KMS-11 (cell line): ENCODE measurements at regions not wholly inside any gene's neighbourhood (a gene's known extent, or its start where the extent isn't known, plus 50 kb on each side); places are given as distances from the start of the nearest gene placed in this dataset.

ENCODE experiments used
- H2AFZ ChIP-seq: fragments of 200-600 bp; sonication (generic); 2 replicates; pipeline ENCODE4 v1.6.1; 2016; ENCODE audit warnings: antibody characterized with exemption, mixed run types, low read depth
- H3K27ac ChIP-seq: fragments of 200-600 bp; sonication (generic); 2 replicates; pipeline ENCODE4 v1.6.1; 2016; ENCODE audit warnings: mild to moderate bottlenecking, mixed run types
- H3K27me3 ChIP-seq: fragments of 200-600 bp; sonication (generic); 2 replicates; pipeline ENCODE4 v1.6.1; 2017; ENCODE audit warnings: mild to moderate bottlenecking, low read depth, mixed run types, moderate library complexity; ENCODE audit not compliant: insufficient read depth
- H3K36me3 ChIP-seq: fragments of 200-600 bp; sonication (generic); 2 replicates; pipeline ENCODE4 v1.6.1; 2017; ENCODE audit warnings: mild to moderate bottlenecking, mixed run types; ENCODE audit not compliant: insufficient read depth
- H3K4me1 ChIP-seq: fragments of 200-600 bp; sonication (generic); 2 replicates; pipeline ENCODE4 v1.6.1; 2016; ENCODE audit warnings: mild to moderate bottlenecking, low read depth, mixed run types; ENCODE audit not compliant: poor library complexity, severe bottlenecking
- H3K4me2 ChIP-seq: fragments of 200-600 bp; sonication (generic); 2 replicates; pipeline ENCODE4 v1.7.0; 2016; ENCODE audit warnings: mild to moderate bottlenecking, mixed run types
- H3K4me3 ChIP-seq: fragments of 200-600 bp; sonication (generic); IDR thresholded peaks from 2 replicates; pipeline ENCODE4 v1.6.1; 2017; ENCODE audit warnings: low read depth, low read length, mixed read lengths; ENCODE audit not compliant: insufficient read depth
- H3K79me2 ChIP-seq: fragments of 200-600 bp; sonication (generic); 2 replicates; pipeline ENCODE4 v1.6.1; 2016; ENCODE audit warnings: low read depth, mixed run types; ENCODE audit not compliant: insufficient read depth
- H3K9ac ChIP-seq: fragments of 200-600 bp; sonication (generic); 2 replicates; pipeline ENCODE4 v1.6.1; 2016; ENCODE audit warnings: mild to moderate bottlenecking, mixed run types
- H4K20me1 ChIP-seq: fragments of 200-600 bp; sonication (generic); 2 replicates; pipeline ENCODE4 v1.6.1; 2016; ENCODE audit warnings: mild to moderate bottlenecking, mixed run types; ENCODE audit not compliant: insufficient read depth
- CTCF ChIP-seq: fragments of 200-600 bp; sonication (generic); conservative IDR thresholded peaks from 2 replicates; pipeline ENCODE4 v1.6.1; 2017; ENCODE audit warnings: low read depth, mild to moderate bottlenecking, antibody characterized with exemption, low read length, moderate library complexity, mixed read lengths

DNA sequence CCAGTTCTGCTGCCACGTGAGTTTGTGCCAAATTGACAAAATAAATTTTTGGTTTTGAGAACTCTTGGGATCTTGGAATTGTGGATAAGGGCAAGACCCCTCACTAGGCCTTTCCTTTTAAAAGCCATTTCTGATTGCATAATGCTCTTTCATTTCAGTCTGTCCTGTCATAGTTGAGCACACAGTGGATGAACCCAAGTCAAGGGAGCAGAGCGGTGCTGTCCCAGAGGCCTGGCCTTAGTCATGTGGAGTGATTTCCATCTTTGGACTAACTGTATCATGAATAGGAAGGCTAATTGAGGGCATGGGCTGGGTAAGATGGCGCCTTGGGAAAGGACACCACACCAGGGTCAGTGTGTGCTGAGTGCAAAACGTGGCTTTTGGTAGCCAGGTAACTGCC is 304.0 kb downstream of the UACA start:
- Histone ChIP-seq H3K4me3 (no peak overlapping the region), H3K36me3 (no peaks in the 10 kb centered on the region), H3K4me2 (no peak overlapping the region), H3K79me2 (no peaks in the 10 kb centered on the region), H2AFZ (peak overlapping the region; percentile 94), H3K27me3 (no peaks in the 10 kb centered on the region), H4K20me1 (no peaks in the 10 kb centered on the region), H3K4me1 (peaks cover 51% of the 10 kb centered on the region), H3K9ac (peak overlapping the region; percentile 58; the same call in 1 of the 2 replicates), H3K27ac (peak overlapping the region; percentile 61; the same call in 1 of the 2 replicates)
- no peak for TF ChIP-seq CTCF

DNA sequence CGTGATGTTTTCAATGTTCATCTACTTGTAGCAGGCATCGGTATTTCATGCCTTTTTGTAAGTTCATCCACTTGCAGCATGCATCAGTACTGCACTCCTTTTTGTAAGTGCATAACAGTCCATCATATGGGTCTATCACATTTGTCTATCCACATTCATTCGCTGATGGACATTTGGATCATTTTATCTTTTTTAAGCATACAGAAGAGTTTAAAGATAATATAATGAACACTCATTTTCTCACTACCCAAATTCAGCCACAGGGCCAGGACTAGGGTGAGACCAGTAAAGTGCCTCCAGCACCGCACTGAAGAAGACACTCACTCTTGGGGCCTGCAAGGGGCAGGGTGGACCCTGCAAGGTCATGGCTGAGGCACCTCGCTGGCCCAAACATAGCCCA is 309.6 kb downstream of the UACA start:
- Histone ChIP-seq H3K4me3 (no peak overlapping the region), H3K79me2 (no peaks in the 10 kb centered on the region), H3K4me1 (no peaks in the 10 kb centered on the region), H2AFZ (no peak overlapping the region), H4K20me1 (no peaks in the 10 kb centered on the region), H3K27ac (no peak overlapping the region), H3K9ac (no peak overlapping the region), H3K36me3 (no peaks in the 10 kb centered on the region), H3K4me2 (no peak overlapping the region), H3K27me3 (no peaks in the 10 kb centered on the region)
- TF ChIP-seq CTCF = no peak

DNA sequence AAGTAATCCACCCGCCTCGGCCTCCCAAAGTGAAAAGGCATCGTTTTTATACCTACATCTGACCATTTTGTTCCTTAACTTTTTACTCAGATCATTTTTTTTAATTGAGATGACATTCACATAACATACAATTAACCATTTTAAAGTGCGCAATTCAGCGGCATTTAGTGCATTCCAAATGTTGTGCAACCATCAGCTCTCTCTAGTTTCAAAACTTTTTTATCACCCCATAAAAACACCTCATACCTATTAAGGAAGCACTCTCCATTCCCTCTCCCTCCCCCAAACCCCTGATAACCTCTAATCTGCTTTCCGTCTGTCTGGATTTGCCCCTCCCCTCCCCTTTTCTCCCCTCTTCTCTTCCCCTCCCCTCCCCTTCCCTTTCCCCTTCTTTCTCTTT is 310.1 kb downstream of the UACA start:
- no peak overlapping the region for H2AFZ ChIP-seq
- no peaks in the 10 kb centered on the region for H3K27me3 ChIP-seq
- no peak overlapping the region for H3K4me3 ChIP-seq
- H3K9ac ChIP-seq = no peak overlapping the region
- no peak overlapping the region for H3K27ac ChIP-seq
- TF ChIP-seq CTCF = no peak
- H3K79me2 ChIP-seq = no peaks in the 10 kb centered on the region
- no peaks in the 10 kb centered on the region for H4K20me1 ChIP-seq
- no peaks in the 10 kb centered on the region for H3K36me3 ChIP-seq
- no peak overlapping the region for H3K4me2 ChIP-seq
- no peaks in the 10 kb centered on the region for H3K4me1 ChIP-seq

- Histone ChIP-seq H3K4me3 (no peak overlapping the region), H3K4me1 (no peaks in the 10 kb centered on the region), H3K27ac (no peak overlapping the region), H4K20me1 (no peaks in the 10 kb centered on the region), H3K4me2 (no peak overlapping the region), H3K27me3 (no peaks in the 10 kb centered on the region), H3K79me2 (no peaks in the 10 kb centered on the region), H3K36me3 (no peaks in the 10 kb centered on the region), H3K9ac (no peak overlapping the region), H2AFZ (no peak overlapping the region)
- TF ChIP-seq CTCF = no peak
These were observed 311.3 kb downstream of the UACA start for GRCh38 chr15:70451821-70452653.
